Vagina (tissue), 2 donors: ENCODE measurements at regions not wholly inside any gene's neighbourhood (a gene's known extent, or its start where the extent isn't known, plus 50 kb on each side); places are given as distances from the start of the nearest gene placed in this dataset.

Source experiments
- CTCF ChIP-seq, 3 experiments: fragments of 450-650 bp in 2 of 3; fragments of 200-600 bp in 1 of 3; sonication (generic) in 1 of 3; IDR thresholded peaks; one replicate each; pipeline ENCODE4 v1.5.1; 2017 to 2019; ENCODE audit warnings: antibody characterized with exemption in 3 of 3, mild to moderate bottlenecking in 2 of 3, moderate library complexity in 2 of 3
- POLR2A ChIP-seq, 2 donors: fragments of 450-650 bp; IDR thresholded peaks; one replicate each; pipeline ENCODE4 v1.6.1; 2017; ENCODE audit warnings: antibody characterized with exemption in 2 of 2, mild to moderate bottlenecking in 2 of 2, moderate library complexity in 2 of 2

GRCh38 chr16:54361246-54361645 lies 74.7 kb upstream of the IRX3 start:
- TF ChIP-seq CTCF (IDR thresholded peaks at IDR 0.05) (no peak), POLR2A (IDR thresholded peaks at IDR 0.05) (no peak)
